K562 (cell line): ENCODE measurements at regions not wholly inside any gene's neighbourhood (a gene's known extent, or its start where the extent isn't known, plus 50 kb on each side); places are given as distances from the start of the nearest gene placed in this dataset.

Experiments used
- ATAC-seq: fragments of 200-7000 bp; cut with Tn5 transposase; 3 replicates; pipeline ENCODE4 v1.9.1; 2020; ENCODE audit warnings: moderate library complexity
- BruUV-seq: library from RNA; stranded (reverse); fragments of 400-500 nt; replicated peaks from 2 replicates; lab custom pipeline; 2021; lab: Mats Ljungman, UMichigan
- CTCF ChIA-PET: fragments of 300-600 bp; formaldehyde crosslinking; extraction: SDS; loops from one replicate; lab custom pipeline; 2021; ENCODE audit warnings: low intra/inter-chr PET ratio; lab: Yijun Ruan, JAX
- POLR2A ChIA-PET: fragments of 300-600, 350-650 bp; sonication (Branson Sonifier 250); formaldehyde crosslinking; extraction: SDS; loops from one replicate; lab custom pipeline; 2021; ENCODE audit warnings: antibody characterized with exemption, inconsistent platforms; lab: Yijun Ruan, JAX
- DNase-seq, 4 experiments: peaks; one replicate each; pipeline versions ENCODE4 v3.0.0 to v3.0.0-alpha.2; 2011 to 2018; ENCODE audit warnings: low spot score in 3 of 4, mixed read lengths in 3 of 4; ENCODE audit errors: extremely low read depth in 1 of 4
- FAIRE-seq: peaks from 2 replicates; lab custom pipeline; 2011; peaks lifted over from hg19 to GRCh38; lab: Jason Lieb, UNC
- H2AFZ ChIP-seq: 2 replicates; pipeline ENCODE4 v1.6.0; 2011; ENCODE audit warnings: low read depth, low read length, control low read depth, inconsistent platforms
- H3K27ac ChIP-seq: fragments of 200-600 bp; 3 replicates; pipeline ENCODE4 v1.8.0; 2011; ENCODE audit warnings: low read depth, mild to moderate bottlenecking, control low read depth, inconsistent platforms, low read length, moderate library complexity, mixed read lengths; ENCODE audit errors: extremely low read depth
- H3K27me3 ChIP-seq, 2 experiments: fragments of 300-600 bp in 1 of 2; 2 replicates in 1 of 2; 3 replicates in 1 of 2; pipeline versions ENCODE4 v1.6.0 to v1.8.0; 2011; ENCODE audit warnings: inconsistent platforms in 2 of 2, low read length in 2 of 2, mild to moderate bottlenecking in 1 of 2, mixed read lengths in 1 of 2, moderate library complexity in 1 of 2; ENCODE audit not compliant: control insufficient read depth in 2 of 2, insufficient read depth in 2 of 2
- H3K36me3 ChIP-seq: fragments of 300-600 bp; 3 replicates; pipeline ENCODE4 v1.8.0; 2011; ENCODE audit warnings: mild to moderate bottlenecking, low read length, inconsistent platforms; ENCODE audit not compliant: control insufficient read depth, insufficient read depth
- H3K4me1 ChIP-seq, 2 experiments: fragments of 200-600 bp in 1 of 2; replicated peaks in 1 of 2; 2 replicates in 1 of 2; 3 replicates in 1 of 2; pipeline versions ENCODE4 v1.5.1 to v1.8.0; 2011; ENCODE audit warnings: inconsistent platforms in 2 of 2, low read length in 2 of 2, mild to moderate bottlenecking in 1 of 2, mixed read lengths in 1 of 2, moderate library complexity in 1 of 2; ENCODE audit not compliant: control insufficient read depth in 2 of 2, insufficient read depth in 2 of 2
- H3K4me2 ChIP-seq: 2 replicates; pipeline ENCODE4 v1.6.1; 2011; ENCODE audit warnings: low read length, control low read depth, inconsistent platforms, mixed read lengths; ENCODE audit not compliant: insufficient read depth
- H3K4me3 ChIP-seq: fragments of 200-600 bp; sonication (generic), shearing (Covaris generic); 2 replicates; pipeline ENCODE4 v1.5.1; 2016; ENCODE audit warnings: control low read depth, inconsistent platforms
- H3K79me2 ChIP-seq: fragments of 200-600 bp; 3 replicates; pipeline ENCODE4 v1.8.0; 2011; ENCODE audit warnings: low read length, inconsistent platforms; ENCODE audit not compliant: control insufficient read depth, insufficient read depth
- H3K9ac ChIP-seq, 2 experiments: 2 replicates each; pipeline versions ENCODE4 v1.6.0 to v1.6.1; 2011; ENCODE audit warnings: low read depth in 2 of 2, low read length in 2 of 2, control low read depth in 1 of 2, inconsistent platforms in 1 of 2, mild to moderate bottlenecking in 1 of 2, mixed read lengths in 1 of 2; ENCODE audit not compliant: insufficient read depth in 1 of 2
- H3K9me1 ChIP-seq: one replicate; pipeline ENCODE4 v1.6.0; 2011; ENCODE audit warnings: inconsistent platforms, mild to moderate bottlenecking, low read length, moderate library complexity; ENCODE audit not compliant: control insufficient read depth, insufficient read depth
- H3K9me3 ChIP-seq: replicated peaks from 2 replicates; pipeline ENCODE4 v1.5.1; 2011; ENCODE audit warnings: low read depth, low read length, inconsistent platforms; ENCODE audit not compliant: control insufficient read depth, insufficient read depth
- H4K20me1 ChIP-seq: replicated peaks from 2 replicates; pipeline ENCODE4 v1.6.1; 2011; ENCODE audit warnings: low read length, inconsistent platforms, mixed read lengths; ENCODE audit not compliant: control insufficient read depth, insufficient read depth
- CREB5 ChIP-seq: fragments of 250-450 bp; sonication (Bioruptor Pico); IDR thresholded peaks from 2 replicates; pipeline ENCODE4 v1.5.0; 2020; ENCODE audit warnings: mild to moderate bottlenecking
- ETV1 ChIP-seq: fragments of 450-650 bp; conservative IDR thresholded peaks from 2 replicates; pipeline ENCODE4 v1.6.1; 2016; ENCODE audit warnings: missing genetic modification characterization, control low read depth, low read depth, missing compliant biosample characterization
- GMEB1 ChIP-seq: fragments of 250-450 bp; sonication (Bioruptor Pico); IDR thresholded peaks from 2 replicates; pipeline ENCODE4 v1.4.0; 2020; ENCODE audit warnings: mild to moderate bottlenecking
- HBP1 ChIP-seq: fragments of 450-650 bp; formaldehyde crosslinking; IDR thresholded peaks from 2 replicates; pipeline ENCODE4 v1.4.0; 2022; ENCODE audit warnings: missing genetic modification characterization
- JUND ChIP-seq, 2 experiments: IDR thresholded peaks; 2 replicates in 1 of 2; 3 replicates in 1 of 2; pipeline ENCODE4 v1.6.1; 2011; ENCODE audit warnings: borderline replicate concordance in 2 of 2, low read depth in 2 of 2, low read length in 2 of 2, improper control_type of control experiment in 1 of 2, missing biosample characterization in 1 of 2, missing genetic modification characterization in 1 of 2, missing genetic modification reagents in 1 of 2
- NCOA6 ChIP-seq: fragments of 450-650 bp; IDR thresholded peaks from 2 replicates; pipeline ENCODE4 v1.6.1; 2017; ENCODE audit warnings: mild to moderate bottlenecking
- POLR3A ChIP-seq: IDR thresholded peaks from 2 replicates; pipeline ENCODE4 v1.6.1; 2011; ENCODE audit warnings: borderline replicate concordance, mild to moderate bottlenecking, moderate library complexity; ENCODE audit not compliant: insufficient read length, insufficient read depth; ENCODE audit errors: extremely low read depth
- TAL1 ChIP-seq: fragments of 450-650 bp; IDR thresholded peaks from 2 replicates; pipeline ENCODE4 v1.6.1; 2016; ENCODE audit warnings: mild to moderate bottlenecking
- TOE1 ChIP-seq, 2 experiments: fragments of 450-650 bp in 1 of 2; sonication (generic) in 1 of 2; formaldehyde crosslinking in 1 of 2; IDR thresholded peaks; 2 replicates each; pipeline versions ENCODE4 v1.7.1 to v1.8.0; 2016 to 2022; ENCODE audit warnings: borderline replicate concordance in 2 of 2, mild to moderate bottlenecking in 2 of 2, antibody characterized with exemption in 1 of 2, inconsistent platforms in 1 of 2, low read depth in 1 of 2, missing genetic modification reagents in 1 of 2, moderate library complexity in 1 of 2
- ZBED1 ChIP-seq: IDR thresholded peaks from 2 replicates; pipeline ENCODE4 v1.6.1; 2014
- ZNF551 ChIP-seq: fragments of 250-450 bp; sonication (Bioruptor Pico); IDR thresholded peaks from 2 replicates; pipeline ENCODE4 v1.5.0; 2021; ENCODE audit warnings: mild to moderate bottlenecking, moderate library complexity
- WGBS: fragments of 100-300 bp; shearing (Covaris generic); methylation state at CpG from one replicate; pipeline ENCODE4 v1.1.6; 2016; ENCODE audit warnings: low coverage, mixed read lengths; ENCODE audit not compliant: insufficient coverage; ENCODE audit errors: missing lambda C conversion rate; 5-methylcytosine and 5-hydroxymethylcytosine counted together
- in situ Hi-C: fragments of 300-500 bp; cut with MboI; formaldehyde crosslinking; loops from 4 replicates; pipeline ENCODE4 v1.15.0; 2018; ENCODE audit warnings: inconsistent platforms, mixed read lengths
- intact Hi-C: fragments of 100-400 bp; cut with micrococcal nuclease; formaldehyde crosslinking; loops from 2 replicates; pipeline ENCODE4 v1.14.2; 2022

DNA sequence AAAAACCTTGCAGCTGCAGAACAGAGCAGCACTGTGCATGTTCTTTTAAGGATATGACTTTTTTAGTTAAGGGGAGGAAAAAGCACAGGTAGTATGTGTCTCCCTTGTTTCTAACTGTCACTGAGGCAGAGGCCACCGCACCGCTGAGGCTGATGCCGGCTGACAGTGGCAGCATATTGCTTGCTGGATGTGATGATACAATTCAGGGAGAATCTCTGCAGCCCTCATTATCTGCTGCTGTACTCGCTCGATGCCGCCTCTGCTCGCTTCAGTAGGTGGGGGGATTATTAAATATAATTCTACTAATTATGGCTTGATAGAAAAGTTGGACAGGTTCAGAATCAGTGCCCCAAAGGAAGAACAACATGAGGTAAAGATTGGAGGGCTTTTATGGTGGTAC lies 378.8 kb upstream of the NOCT start (continued):
- TF ChIP-seq ETV1 (tag) (no peak), TOE1 (IDR thresholded peaks at IDR 0.05; ENCODE audit: borderline replicate concordance) (no peak), TOE1 (CRISPR knock-in tag; IDR thresholded peaks at IDR 0.05; ENCODE audit: borderline replicate concordance, low read depth) (no peak), POLR3A (no peak), JUND (IDR thresholded peaks at IDR 0.05; ENCODE audit: borderline replicate concordance, low read depth, low read length) (no peak), JUND (tag; IDR thresholded peaks at IDR 0.05; ENCODE audit: borderline replicate concordance, low read depth, low read length) (no peak), GMEB1 (no peak), NCOA6 (no peak)

DNA sequence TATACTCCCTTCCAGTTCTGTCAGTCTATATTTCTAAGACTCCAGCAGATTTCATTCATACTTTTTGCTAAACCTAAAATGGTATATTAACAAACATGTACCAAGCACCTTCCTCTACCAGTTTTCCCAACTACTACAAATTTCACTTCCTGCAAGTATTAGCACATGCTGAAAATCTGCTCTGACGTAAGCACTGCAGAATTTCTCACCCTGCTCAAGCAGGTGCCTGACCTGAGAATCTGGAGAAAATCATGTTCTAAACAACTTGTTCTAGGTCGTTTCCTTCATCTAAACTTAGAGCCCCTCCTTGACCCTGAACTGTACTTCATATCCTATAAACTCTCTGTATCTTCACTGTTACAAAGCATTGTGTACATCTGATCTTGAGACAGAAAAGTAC lies 380.7 kb upstream of the NOCT start:
- H4K20me1 ChIP-seq, result no peaks in the 10 kb centered on the region
- H3K27me3 ChIP-seq, result peaks cover 6 to 22% of the 10 kb centered on the region in 2 experiments; a peak in 3 of 5 replicates
- H3K4me3 ChIP-seq, result no peak overlapping the region
- TF ChIP-seq ZNF551 (CRISPR knock-in tag) (no peak), CREB5 (CRISPR knock-in tag) (no peak), ZBED1 (no peak), TAL1 (no peak), HBP1 (CRISPR knock-in tag) (no peak)
- TF ChIP-seq, all 486 proteins: peak for 0
- WGBS, result 4% methylated on average over 2 of the region's 2 CpGs
- Histone ChIP-seq H3K9me3 (no peaks in the 10 kb centered on the region), H3K4me1 (no peaks in the 10 kb centered on the region), H3K27ac (no peak overlapping the region), H3K36me3 (no peaks in the 10 kb centered on the region), H3K4me2 (no peak overlapping the region), H3K9me1 (no peaks in the 10 kb centered on the region), H2AFZ (no peak overlapping the region), H3K79me2 (no peaks in the 10 kb centered on the region), H3K9ac (no peak overlapping the region)
- ATAC-seq (no peak), DNase-seq (no peak), FAIRE-seq (no peak)
- POLR2A ChIA-PET, result no interaction called here
- BruUV-seq, result no TSS peak
- in situ Hi-C loops, result no loop called here
- intact Hi-C loops, result no loop called here
- CTCF ChIA-PET, result no interaction called here
